HepG2 (cell line): ENCODE measurements at regions not wholly inside any gene's neighbourhood (a gene's known extent, or its start where the extent isn't known, plus 50 kb on each side); places are given as distances from the start of the nearest gene placed in this dataset.

ENCODE experiments used
- ATAC-seq: fragments of 200-7000 bp; cut with Tn5 transposase; 3 replicates; pipeline ENCODE4 v1.9.1; 2020; ENCODE audit warnings: mild to moderate bottlenecking, moderate library complexity
- BruUV-seq: library from RNA; stranded (reverse); fragments of 400-500 nt; replicated peaks from 2 replicates; lab custom pipeline; 2021; lab: Mats Ljungman, UMichigan
- CTCF ChIA-PET: fragments of 300-600 bp; formaldehyde crosslinking; extraction: SDS; loops from one replicate; lab custom pipeline; 2021; ENCODE audit warnings: low total read pairs, inconsistent platforms, low intra/inter-chr PET ratio; lab: Yijun Ruan, JAX
- POLR2A ChIA-PET: fragments of 350-600 bp; sonication (Branson Sonifier 250); formaldehyde crosslinking; loops from one replicate; lab custom pipeline; 2020; ENCODE audit warnings: antibody characterized with exemption, inconsistent platforms; lab: Yijun Ruan, JAX
- DNase-seq: peaks from one replicate; pipeline ENCODE4 v3.0.0-alpha.2; 2015; ENCODE audit warnings: low spot score
- FAIRE-seq: peaks from 3 replicates; lab custom pipeline; 2011; peaks lifted over from hg19 to GRCh38; lab: Jason Lieb, UNC
- H2AFZ ChIP-seq: one replicate; pipeline ENCODE4 v1.6.1; 2011; ENCODE audit warnings: low read length, inconsistent platforms
- H3K27ac ChIP-seq: fragments of 300-600 bp; 3 replicates; pipeline ENCODE4 v1.8.0; 2011; ENCODE audit warnings: mixed run types, mild to moderate bottlenecking, mixed read lengths, low read length, inconsistent platforms; ENCODE audit not compliant: insufficient read depth; ENCODE audit errors: extremely low read length
- H3K27me3 ChIP-seq, 2 experiments: fragments of 200-600 bp in 1 of 2; 2 replicates in 1 of 2; 3 replicates in 1 of 2; pipeline versions ENCODE4 v1.6.0 to v1.8.0; 2011; ENCODE audit warnings: low read length in 2 of 2, mild to moderate bottlenecking in 2 of 2, moderate library complexity in 2 of 2, inconsistent platforms in 1 of 2; ENCODE audit not compliant: insufficient read depth in 2 of 2, control insufficient read depth in 1 of 2
- H3K36me3 ChIP-seq, 2 experiments: fragments of 200-600 bp in 1 of 2; replicated peaks in 1 of 2; 2 replicates in 1 of 2; 3 replicates in 1 of 2; pipeline versions ENCODE4 v1.5.1 to v1.8.0; 2011; ENCODE audit warnings: low read length in 2 of 2, inconsistent platforms in 1 of 2; ENCODE audit not compliant: insufficient read depth in 2 of 2, control insufficient read depth in 1 of 2
- H3K4me1 ChIP-seq: 2 replicates; pipeline ENCODE4 v1.5.1; 2012; ENCODE audit warnings: low read length, inconsistent platforms; ENCODE audit not compliant: insufficient read depth
- H3K4me2 ChIP-seq: 2 replicates; pipeline ENCODE4 v1.6.0; 2011; ENCODE audit warnings: low read depth, low read length, inconsistent platforms
- H3K4me3 ChIP-seq, 3 experiments: fragments of 200-600 bp in 1 of 3; sonication (generic), shearing (Covaris generic) in 1 of 3; replicated peaks in 1 of 3; 2 replicates each; pipeline ENCODE4 v1.5.1; 2011 to 2016; ENCODE audit warnings: low read length in 3 of 3, inconsistent platforms in 2 of 3, low read depth in 2 of 3, mild to moderate bottlenecking in 2 of 3, control low read depth in 1 of 3, mixed read lengths in 1 of 3; ENCODE audit not compliant: insufficient read depth in 1 of 3
- H3K79me2 ChIP-seq: one replicate; pipeline ENCODE4 v1.6.1; 2011; ENCODE audit warnings: low read length, inconsistent platforms; ENCODE audit not compliant: insufficient read depth
- H3K9ac ChIP-seq: 2 replicates; pipeline ENCODE4 v1.6.0; 2011; ENCODE audit warnings: mild to moderate bottlenecking, low read depth, low read length, inconsistent platforms; ENCODE audit not compliant: insufficient read depth
- H3K9me3 ChIP-seq: 2 replicates; pipeline ENCODE4 v1.5.1; 2012; ENCODE audit warnings: mild to moderate bottlenecking, low read length
- H4K20me1 ChIP-seq: 2 replicates; pipeline ENCODE4 v1.6.0; 2011; ENCODE audit warnings: inconsistent platforms, mild to moderate bottlenecking, low read length, moderate library complexity; ENCODE audit not compliant: insufficient read depth
- HNRNPUL1 ChIP-seq: fragments of 200-400 bp; formaldehyde crosslinking; IDR thresholded peaks from 2 replicates; pipeline ENCODE4 v1.6.1; 2017; ENCODE audit warnings: low read depth, mild to moderate bottlenecking, low read length, moderate library complexity
- IRF2 ChIP-seq: IDR thresholded peaks from 2 replicates; pipeline ENCODE4 v1.6.1; 2018; ENCODE audit warnings: missing genetic modification reagents, missing compliant biosample characterization
- IRX3 ChIP-seq: sonication (generic); formaldehyde crosslinking; IDR thresholded peaks from 2 replicates; pipeline ENCODE4 v1.8.1; 2023; ENCODE audit warnings: mild to moderate bottlenecking, low read depth, missing genetic modification reagents, borderline replicate concordance
- NCOR1 ChIP-seq: fragments of 200-600 bp; sonication (generic); IDR thresholded peaks from 2 replicates; pipeline ENCODE4 v1.7.0; 2017; ENCODE audit warnings: antibody characterized with exemption, low read length, borderline replicate concordance
- SP1 ChIP-seq, 2 experiments: fragments of 450-650 bp in 1 of 2; sonication (generic) in 1 of 2; formaldehyde crosslinking in 1 of 2; IDR thresholded peaks; 2 replicates each; pipeline versions ENCODE4 v1.4.0 to v1.6.1; 2016 to 2020; ENCODE audit warnings: missing genetic modification reagents in 1 of 2
- SRSF4 ChIP-seq: fragments of 200-400 bp; formaldehyde crosslinking; IDR thresholded peaks from one replicate; pipeline ENCODE4 v1.6.1; 2018; ENCODE audit warnings: mild to moderate bottlenecking, low read depth, low read length, moderate library complexity; ENCODE audit not compliant: poor library complexity, severe bottlenecking
- THYN1 ChIP-seq: sonication (generic); formaldehyde crosslinking; IDR thresholded peaks from 2 replicates; pipeline ENCODE4 v1.8.1; 2023; ENCODE audit warnings: low read depth, mild to moderate bottlenecking, moderate library complexity, missing genetic modification reagents, borderline replicate concordance
- ZNF101 ChIP-seq: sonication (generic); formaldehyde crosslinking; IDR thresholded peaks from 2 replicates; pipeline ENCODE4 v1.4.0; 2020; ENCODE audit warnings: mild to moderate bottlenecking, low read depth, missing genetic modification reagents, borderline replicate concordance
- ZNF296 ChIP-seq: sonication (generic); formaldehyde crosslinking; conservative IDR thresholded peaks from 2 replicates; pipeline ENCODE4 v1.5.0; 2020; ENCODE audit warnings: mild to moderate bottlenecking, missing genetic modification reagents
- ZNF317 ChIP-seq: sonication (generic); formaldehyde crosslinking; IDR thresholded peaks from 2 replicates; pipeline ENCODE4 v1.5.0; 2020; ENCODE audit warnings: mild to moderate bottlenecking, missing genetic modification reagents
- ZNF431 ChIP-seq: sonication (generic); formaldehyde crosslinking; IDR thresholded peaks from 2 replicates; pipeline ENCODE4 v1.9.0; 2022; ENCODE audit warnings: missing genetic modification reagents, low read depth, mild to moderate bottlenecking, borderline replicate concordance
- ZNF678 ChIP-seq: sonication (generic); formaldehyde crosslinking; IDR thresholded peaks from 2 replicates; pipeline ENCODE4 v1.4.0; 2020; ENCODE audit warnings: mild to moderate bottlenecking, missing genetic modification reagents
- ZNF878 ChIP-seq: sonication (generic); formaldehyde crosslinking; IDR thresholded peaks from 2 replicates; pipeline ENCODE4 v1.8.1; 2023; ENCODE audit warnings: mild to moderate bottlenecking, missing genetic modification reagents, moderate library complexity
- WGBS: methylation state at CpG from one replicate; pipeline ENCODE4 v1.1.6; 2017; ENCODE audit warnings: low lambda C conversion rate; 5-methylcytosine and 5-hydroxymethylcytosine counted together
- in situ Hi-C: cut with HindIII; loops from 2 replicates; pipeline ENCODE4 v1.10.0; 2017; ENCODE audit warnings: low pct_unique_long_range_greater_than_20kb; ENCODE audit not compliant: extremely low pct_ligation_motif_present
- intact Hi-C: fragments of 100-400 bp; cut with micrococcal nuclease; formaldehyde crosslinking; loops from one replicate; pipeline ENCODE4 v1.10.0; 2022; ENCODE audit not compliant: unreplicated experiment
- TF ChIP-seq, protein P1 (sequence below): sonication (generic); formaldehyde crosslinking; IDR thresholded peaks from 2 replicates; pipeline ENCODE4 v1.4.0; 2020; ENCODE audit warnings: mild to moderate bottlenecking, missing genetic modification reagents

DNA sequence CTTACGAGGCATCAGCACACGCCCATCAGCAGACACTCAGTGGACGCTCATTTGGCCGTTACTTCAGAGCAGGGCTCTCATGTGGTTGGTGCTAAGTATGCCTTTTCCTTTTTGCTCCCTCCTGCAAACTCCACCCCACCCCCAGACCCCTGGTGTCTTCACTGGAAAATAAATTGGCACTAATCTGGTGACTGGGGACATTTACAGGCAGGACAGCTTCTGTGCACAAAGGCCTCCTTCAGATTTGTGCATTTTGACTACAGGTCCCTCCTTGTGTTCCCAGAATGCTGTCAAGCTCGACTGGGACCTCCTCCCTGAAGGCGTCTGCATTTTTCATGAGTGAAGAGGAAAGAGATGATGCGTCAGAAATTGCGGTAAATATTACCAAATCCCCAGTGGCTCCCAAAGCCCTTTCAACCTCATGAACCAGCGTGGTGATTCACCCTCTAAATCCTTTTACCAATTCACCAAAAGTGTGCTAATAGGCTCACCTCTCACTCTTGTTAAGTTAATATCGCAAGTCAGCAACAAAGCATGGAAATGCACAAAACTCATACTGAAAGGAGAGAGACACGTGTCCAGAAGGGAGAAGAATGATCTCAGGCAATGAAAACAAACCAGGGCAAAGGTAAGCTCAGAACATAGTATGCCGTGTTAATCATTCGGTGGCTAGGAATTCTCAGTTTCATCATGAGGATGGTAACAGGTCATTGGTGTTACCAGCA is 119.0 kb downstream of the NKX6-1 start:
- H3K27ac ChIP-seq, result no peak overlapping the region
- POLR2A ChIA-PET, result no interaction called here
- CTCF ChIA-PET, result no interaction called here
- no peak for FAIRE-seq
- no peaks in the 10 kb centered on the region for H4K20me1 ChIP-seq
- no peaks in the 10 kb centered on the region for H3K4me1 ChIP-seq
- ATAC-seq, result no peak
- H3K9me3 ChIP-seq, result no peaks in the 10 kb centered on the region
- H3K4me3 ChIP-seq, result no peak overlapping the region
- intact Hi-C loops (no loop called here), in situ Hi-C loops (no loop called here)
- H3K36me3 ChIP-seq, result no peaks in the 10 kb centered on the region
- BruUV-seq, result no TSS peak
- WGBS, result 37% methylated on average over 13 of the region's 13 CpGs
- no peak for TF ChIP-seq ZNF296 (CRISPR knock-in tag)
- no peak for TF ChIP-seq SRSF4
- TF ChIP-seq ZNF678 (CRISPR knock-in tag), result no peak
- TF ChIP-seq THYN1 (CRISPR knock-in tag), result no peak
- no peak for TF ChIP-seq IRX3 (CRISPR knock-in tag)
- H3K9ac ChIP-seq, result no peak overlapping the region
- H3K79me2 ChIP-seq, result no peaks in the 10 kb centered on the region
- H3K4me2 ChIP-seq, result no peak overlapping the region
- DNase-seq, result no peak
- H2AFZ ChIP-seq, result no peak overlapping the region
- H3K27me3 ChIP-seq, result 0 out of 5 replicates have a peak, but pooled peaks cover 0 to 1% of the 10 kb centered on the region in 2 experiments

DNA sequence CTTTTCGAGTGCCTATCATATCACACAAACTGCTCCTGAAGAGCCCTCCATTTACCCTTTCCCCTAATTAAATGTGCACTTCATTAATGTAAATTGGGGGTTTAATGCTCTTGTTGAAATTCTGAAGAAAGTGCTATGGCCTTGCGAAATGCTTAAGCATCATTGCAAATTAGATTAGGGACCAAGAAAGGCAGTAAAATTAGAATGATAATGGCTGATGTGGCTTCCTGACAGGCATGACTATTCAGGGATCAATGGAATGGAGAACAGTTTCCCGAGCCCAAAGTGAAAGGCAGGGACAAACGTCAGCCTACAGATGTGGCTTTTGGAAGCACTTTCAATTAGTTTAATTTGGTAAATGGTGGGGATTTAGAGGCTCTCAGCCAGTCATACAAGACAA is 120.1 kb downstream of the NKX6-1 start:
- in situ Hi-C loops, result no loop called here
- no TSS peak for BruUV-seq
- 0% methylated on average over 4 of the region's 4 CpGs for WGBS
- no peak for TF ChIP-seq ZNF431 (CRISPR knock-in tag)
- TF ChIP-seq ZNF878 (CRISPR knock-in tag), result no peak
- no peak for TF ChIP-seq ZNF317 (CRISPR knock-in tag)
- no peak for TF ChIP-seq NCOR1
- TF ChIP-seq ZNF101 (CRISPR knock-in tag), result no peak
- no peak for TF ChIP-seq SP1 (IDR thresholded peaks at IDR 0.05)
- no peak for TF ChIP-seq SP1 (CRISPR knock-in tag; IDR thresholded peaks at IDR 0.05)
- no peak for TF ChIP-seq IRF2
- TF ChIP-seq, protein P1, sequence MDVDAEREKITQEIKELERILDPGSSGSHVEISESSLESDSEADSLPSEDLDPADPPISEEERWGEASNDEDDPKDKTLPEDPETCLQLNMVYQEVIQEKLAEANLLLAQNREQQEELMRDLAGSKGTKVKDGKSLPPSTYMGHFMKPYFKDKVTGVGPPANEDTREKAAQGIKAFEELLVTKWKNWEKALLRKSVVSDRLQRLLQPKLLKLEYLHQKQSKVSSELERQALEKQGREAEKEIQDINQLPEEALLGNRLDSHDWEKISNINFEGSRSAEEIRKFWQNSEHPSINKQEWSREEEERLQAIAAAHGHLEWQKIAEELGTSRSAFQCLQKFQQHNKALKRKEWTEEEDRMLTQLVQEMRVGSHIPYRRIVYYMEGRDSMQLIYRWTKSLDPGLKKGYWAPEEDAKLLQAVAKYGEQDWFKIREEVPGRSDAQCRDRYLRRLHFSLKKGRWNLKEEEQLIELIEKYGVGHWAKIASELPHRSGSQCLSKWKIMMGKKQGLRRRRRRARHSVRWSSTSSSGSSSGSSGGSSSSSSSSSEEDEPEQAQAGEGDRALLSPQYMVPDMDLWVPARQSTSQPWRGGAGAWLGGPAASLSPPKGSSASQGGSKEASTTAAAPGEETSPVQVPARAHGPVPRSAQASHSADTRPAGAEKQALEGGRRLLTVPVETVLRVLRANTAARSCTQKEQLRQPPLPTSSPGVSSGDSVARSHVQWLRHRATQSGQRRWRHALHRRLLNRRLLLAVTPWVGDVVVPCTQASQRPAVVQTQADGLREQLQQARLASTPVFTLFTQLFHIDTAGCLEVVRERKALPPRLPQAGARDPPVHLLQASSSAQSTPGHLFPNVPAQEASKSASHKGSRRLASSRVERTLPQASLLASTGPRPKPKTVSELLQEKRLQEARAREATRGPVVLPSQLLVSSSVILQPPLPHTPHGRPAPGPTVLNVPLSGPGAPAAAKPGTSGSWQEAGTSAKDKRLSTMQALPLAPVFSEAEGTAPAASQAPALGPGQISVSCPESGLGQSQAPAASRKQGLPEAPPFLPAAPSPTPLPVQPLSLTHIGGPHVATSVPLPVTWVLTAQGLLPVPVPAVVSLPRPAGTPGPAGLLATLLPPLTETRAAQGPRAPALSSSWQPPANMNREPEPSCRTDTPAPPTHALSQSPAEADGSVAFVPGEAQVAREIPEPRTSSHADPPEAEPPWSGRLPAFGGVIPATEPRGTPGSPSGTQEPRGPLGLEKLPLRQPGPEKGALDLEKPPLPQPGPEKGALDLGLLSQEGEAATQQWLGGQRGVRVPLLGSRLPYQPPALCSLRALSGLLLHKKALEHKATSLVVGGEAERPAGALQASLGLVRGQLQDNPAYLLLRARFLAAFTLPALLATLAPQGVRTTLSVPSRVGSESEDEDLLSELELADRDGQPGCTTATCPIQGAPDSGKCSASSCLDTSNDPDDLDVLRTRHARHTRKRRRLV, result no peak
- TF ChIP-seq HNRNPUL1, result no peak

More for the DNA sequence above, 120.1 kb downstream of the NKX6-1 start:
- Histone ChIP-seq H3K79me2 (no peaks in the 10 kb centered on the region), H4K20me1 (no peaks in the 10 kb centered on the region), H3K27ac (no peak overlapping the region), H3K4me2 (no peak overlapping the region), H2AFZ (no peak overlapping the region), H3K9ac (no peak overlapping the region), H3K4me1 (no peaks in the 10 kb centered on the region), H3K36me3 (no peaks in the 10 kb centered on the region), H3K27me3 (0 out of 5 replicates have a peak, but pooled peaks cover 0 to 1% of the 10 kb centered on the region in 2 experiments), H3K9me3 (no peaks in the 10 kb centered on the region), H3K4me3 (no peak overlapping the region)
- ATAC-seq (no peak), DNase-seq (no peak), FAIRE-seq (no peak)
- ChIA-PET CTCF (no interaction called here), POLR2A (no interaction called here)
- intact Hi-C loops, result no loop called here
